Right lobe of liver (tissue), 4 donors: ENCODE measurements at regions not wholly inside any gene's neighbourhood (a gene's known extent, or its start where the extent isn't known, plus 50 kb on each side); places are given as distances from the start of the nearest gene placed in this dataset.

Experiments
- CTCF ChIP-seq, 4 donors: fragments of 200-600 bp in 3 of 4; fragments of 450-650 bp in 1 of 4; IDR thresholded peaks; one replicate each; pipeline versions ENCODE4 v1.5.1 to v1.8.0; 2016 to 2022; ENCODE audit warnings: antibody characterized with exemption in 4 of 4, mild to moderate bottlenecking in 2 of 4
- POLR2A ChIP-seq: fragments of 450-650 bp; IDR thresholded peaks from one replicate; pipeline ENCODE4 v1.6.1; 2017; ENCODE audit warnings: antibody characterized with exemption, mild to moderate bottlenecking
- donor health status: DM: no; HTN: no; CAD: no.
- donor health status: DM: no; HTN: no; CAD: no.
- donor health status: DM: no; HTN: yes; CAD: no.

DNA sequence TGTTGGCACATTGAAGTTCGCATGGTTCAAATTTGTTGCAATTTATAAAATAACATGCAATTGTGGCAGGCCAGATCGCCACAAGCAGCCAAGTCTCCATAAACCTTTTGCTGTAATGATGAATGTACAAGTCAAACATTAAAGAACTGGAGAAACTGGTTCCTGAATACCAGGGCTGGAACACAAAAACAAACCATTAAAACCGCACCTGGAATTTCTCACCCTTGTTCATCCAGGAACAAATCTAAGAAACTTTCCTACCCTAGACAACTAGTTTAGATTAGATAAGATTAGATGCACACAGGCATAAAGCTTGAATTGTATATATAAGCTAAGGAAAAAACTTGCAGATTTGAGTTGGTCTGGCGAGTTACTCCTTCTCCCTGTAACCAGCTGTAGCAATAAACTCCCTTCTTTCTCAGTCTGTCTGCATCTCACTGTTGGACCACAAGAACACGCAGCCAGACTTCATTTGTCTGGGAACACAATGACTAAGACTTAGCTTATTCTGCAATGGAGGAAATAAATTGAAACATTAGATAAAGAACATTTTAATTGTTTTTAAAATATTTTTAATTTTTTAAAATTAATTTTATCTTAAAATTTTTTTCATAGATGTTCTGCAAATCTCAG lies 1835.5 kb upstream of the LRRTM1 start:
- TF ChIP-seq CTCF (IDR thresholded peaks at IDR 0.05) (no peak), POLR2A (no peak)
